ENCODE measurements at regions not wholly inside any gene's neighbourhood (a gene's known extent, or its start where the extent isn't known, plus 50 kb on each side); places are given as distances from the start of the nearest gene placed in this dataset.
A peak's percentile ranks its signal among the peaks of the same experiment; 100 is the strongest.

DNA sequence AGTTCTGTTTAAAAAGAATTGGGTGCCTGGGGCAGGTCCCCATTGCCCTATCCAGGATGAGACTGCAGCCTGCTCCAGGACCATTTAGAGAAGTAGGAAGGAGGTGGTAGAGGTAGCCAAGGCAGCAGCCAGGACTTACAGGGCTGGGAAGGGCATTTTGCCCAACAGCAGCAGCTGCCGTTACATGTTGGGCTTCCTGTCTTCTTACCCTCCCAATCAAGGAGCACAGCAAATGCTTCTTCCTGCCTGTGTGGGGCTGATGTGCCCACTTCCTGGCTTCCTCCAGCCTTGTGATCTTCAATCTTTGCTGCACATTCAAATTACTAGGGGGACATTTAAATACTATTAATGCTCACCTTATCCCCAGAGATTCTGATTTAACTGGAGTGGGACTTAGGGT is 112.0 kb downstream of the QPCT start:
- DNase-seq (ENCODE audit: insufficient read length): no peak
- no peak for TF ChIP-seq POLR2AphosphoS5 (IDR thresholded peaks at IDR 0.05; ENCODE audit: low read depth, low read length)
- TF ChIP-seq POLR2A (IDR thresholded peaks at IDR 0.05; ENCODE audit: low read depth, low read length): no peak
- TF ChIP-seq TAF1 (IDR thresholded peaks at IDR 0.05; ENCODE audit: borderline replicate concordance, low read depth, low read length): no peak
- FAIRE-seq: no peak

GRCh38 chr2:37457401-37457901 is 113.0 kb downstream of the QPCT start:
- DNase-seq (ENCODE audit: insufficient read length) (no peak), FAIRE-seq (no peak)
- TF ChIP-seq POLR2A (IDR thresholded peaks at IDR 0.05; ENCODE audit: low read depth, low read length) (no peak), POLR2AphosphoS5 (IDR thresholded peaks at IDR 0.05; ENCODE audit: low read depth, low read length) (no peak), TAF1 (IDR thresholded peaks at IDR 0.05; ENCODE audit: borderline replicate concordance, low read depth, low read length) (no peak)

- TF ChIP-seq POLR2A (IDR thresholded peaks at IDR 0.05; ENCODE audit: low read depth, low read length) (no peak), POLR2AphosphoS5 (IDR thresholded peaks at IDR 0.05; ENCODE audit: low read depth, low read length) (no peak), TAF1 (IDR thresholded peaks at IDR 0.05; ENCODE audit: borderline replicate concordance, low read depth, low read length) (no peak)
- no peak for DNase-seq (ENCODE audit: insufficient read length)
- FAIRE-seq: no peak
Measured at GRCh38 chr2:37458133-37458532, 113.7 kb downstream of the QPCT start.

- DNase-seq (ENCODE audit: insufficient read length): no peak
- no peak for TF ChIP-seq POLR2AphosphoS5 (IDR thresholded peaks at IDR 0.05; ENCODE audit: low read depth, low read length)
- TF ChIP-seq POLR2A (IDR thresholded peaks at IDR 0.05; ENCODE audit: low read depth, low read length): no peak
- no peak for TF ChIP-seq TAF1 (IDR thresholded peaks at IDR 0.05; ENCODE audit: borderline replicate concordance, low read depth, low read length)
- FAIRE-seq: no peak
Measured at GRCh38 chr2:37459095-37459981, 114.9 kb downstream of the QPCT start.

GRCh38 chr2:37460896-37461229 is 116.4 kb downstream of the QPCT start:
- FAIRE-seq: no peak
- TF ChIP-seq POLR2A (IDR thresholded peaks at IDR 0.05; ENCODE audit: low read depth, low read length) (no peak), POLR2AphosphoS5 (IDR thresholded peaks at IDR 0.05; ENCODE audit: low read depth, low read length) (no peak), TAF1 (IDR thresholded peaks at IDR 0.05; ENCODE audit: borderline replicate concordance, low read depth, low read length) (no peak)
- no peak for DNase-seq (ENCODE audit: insufficient read length)

GRCh38 chr2:37464067-37464466 is 119.6 kb downstream of the QPCT start:
- FAIRE-seq (no peak), DNase-seq (ENCODE audit: insufficient read length) (no peak)
- TF ChIP-seq TAF1 (IDR thresholded peaks at IDR 0.05; ENCODE audit: borderline replicate concordance, low read depth, low read length) (no peak), POLR2A (IDR thresholded peaks at IDR 0.05; ENCODE audit: low read depth, low read length) (no peak), POLR2AphosphoS5 (IDR thresholded peaks at IDR 0.05; ENCODE audit: low read depth, low read length) (no peak)

DNA sequence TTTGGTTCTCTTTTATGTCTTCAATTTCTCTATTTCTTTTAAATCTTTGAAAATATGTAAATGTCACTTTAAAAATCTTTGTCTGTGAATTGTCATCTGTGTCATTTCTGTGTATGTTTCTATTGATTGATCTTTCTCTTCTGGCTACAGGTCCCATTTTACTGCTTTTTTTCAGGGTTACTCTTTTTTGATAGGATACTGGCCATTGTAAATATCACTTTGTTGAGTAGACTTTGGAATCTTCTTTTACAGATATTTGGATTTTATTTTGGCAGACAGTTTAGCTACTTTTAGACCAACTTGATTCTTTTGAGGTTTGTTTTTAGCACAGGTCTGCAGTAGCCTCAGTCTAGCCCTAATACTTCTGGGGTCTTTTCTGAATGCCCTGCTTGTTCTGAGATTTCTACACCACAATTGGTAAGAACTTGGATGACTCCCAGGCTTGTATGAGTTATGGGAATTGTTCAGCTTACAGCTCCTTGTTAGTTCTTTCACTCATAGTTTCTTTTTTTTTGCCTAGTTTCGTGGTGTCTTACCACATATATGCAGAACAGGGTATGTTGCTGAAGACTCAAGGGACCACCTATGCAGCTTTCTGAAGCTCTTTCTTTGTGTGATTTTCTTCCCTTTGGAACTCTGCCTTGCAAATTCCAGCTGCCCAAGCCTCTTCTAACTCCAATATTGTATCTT is 122.2 kb downstream of the QPCT start:
- no peak for DNase-seq (ENCODE audit: insufficient read length)
- no peak for FAIRE-seq
- TF ChIP-seq TAF1 (IDR thresholded peaks at IDR 0.05; ENCODE audit: borderline replicate concordance, low read depth, low read length) (no peak), POLR2A (IDR thresholded peaks at IDR 0.05; ENCODE audit: low read depth, low read length) (no peak), POLR2AphosphoS5 (IDR thresholded peaks at IDR 0.05; ENCODE audit: low read depth, low read length) (no peak)

DNA sequence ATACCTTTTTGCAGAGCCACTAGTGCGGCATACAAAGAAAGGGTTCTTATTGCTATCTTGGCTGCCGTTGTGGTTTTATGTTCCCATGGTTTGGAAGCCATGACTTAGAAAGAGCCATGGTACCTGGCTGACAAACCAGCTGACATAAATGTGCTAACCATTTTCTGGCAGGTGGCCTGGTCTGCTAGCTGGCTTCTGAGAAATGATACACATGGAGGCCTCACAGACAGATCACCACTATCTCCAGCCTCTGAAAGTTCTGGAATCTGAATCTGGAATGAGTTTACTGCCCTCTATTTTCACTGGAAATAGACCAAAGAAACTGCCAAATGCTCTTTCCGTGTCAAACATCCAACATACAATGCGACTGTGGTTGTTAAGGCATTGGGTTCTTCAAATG is 123.7 kb downstream of the QPCT start:
- TF ChIP-seq TAF1 (IDR thresholded peaks at IDR 0.05; ENCODE audit: borderline replicate concordance, low read depth, low read length): no peak
- TF ChIP-seq POLR2AphosphoS5 (IDR thresholded peaks at IDR 0.05; ENCODE audit: low read depth, low read length): no peak
- TF ChIP-seq POLR2A (IDR thresholded peaks at IDR 0.05; ENCODE audit: low read depth, low read length): no peak
- FAIRE-seq (no peak), DNase-seq (ENCODE audit: insufficient read length) (no peak)

DNA sequence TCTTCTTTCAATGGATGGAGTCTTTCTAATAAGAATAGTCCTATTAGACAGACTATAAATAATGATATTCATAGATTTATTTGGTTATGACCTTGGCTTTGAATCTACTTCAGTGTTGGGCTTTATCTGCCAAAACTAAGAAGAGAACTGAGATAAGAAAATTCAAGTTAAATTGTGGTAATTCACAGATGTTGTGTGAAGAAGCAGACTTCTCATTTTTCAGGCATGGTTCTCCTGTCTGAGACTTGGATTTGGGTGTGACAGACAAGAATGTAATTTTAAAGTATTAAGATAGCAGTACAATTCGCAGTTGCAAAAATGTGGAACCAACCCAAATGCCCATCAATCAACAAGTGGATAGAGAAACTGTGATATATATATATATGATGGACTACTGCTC is 124.7 kb downstream of the QPCT start:
- no peak for TF ChIP-seq TAF1 (IDR thresholded peaks at IDR 0.05; ENCODE audit: borderline replicate concordance, low read depth, low read length)
- no peak for TF ChIP-seq POLR2A (IDR thresholded peaks at IDR 0.05; ENCODE audit: low read depth, low read length)
- no peak for TF ChIP-seq POLR2AphosphoS5 (IDR thresholded peaks at IDR 0.05; ENCODE audit: low read depth, low read length)
- DNase-seq (ENCODE audit: insufficient read length) (no peak), FAIRE-seq (no peak)

DNA sequence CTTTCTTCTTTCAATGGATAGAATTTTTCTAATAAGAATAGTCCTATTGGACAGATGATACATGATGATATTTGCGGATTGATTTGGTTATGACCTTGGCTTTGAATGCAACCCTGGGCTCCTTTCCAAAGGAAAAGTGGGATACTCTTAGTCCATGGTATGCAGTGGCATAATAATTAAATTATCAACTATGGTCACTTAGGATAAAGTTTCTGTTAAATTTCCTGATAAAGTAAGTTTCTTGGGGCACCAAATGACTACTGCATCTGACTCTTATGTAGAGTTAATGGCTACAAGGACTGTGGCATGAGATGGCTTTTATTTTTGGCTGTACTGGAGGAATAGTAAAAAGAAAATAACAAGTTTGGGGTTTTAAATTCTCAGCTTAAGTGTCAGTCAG is 126.7 kb downstream of the QPCT start:
- no peak for TF ChIP-seq POLR2AphosphoS5 (IDR thresholded peaks at IDR 0.05; ENCODE audit: low read depth, low read length)
- TF ChIP-seq POLR2A (IDR thresholded peaks at IDR 0.05; ENCODE audit: low read depth, low read length): no peak
- no peak for TF ChIP-seq TAF1 (IDR thresholded peaks at IDR 0.05; ENCODE audit: borderline replicate concordance, low read depth, low read length)
- DNase-seq (ENCODE audit: insufficient read length) (no peak), FAIRE-seq (no peak)

- peak; percentile 5 for FAIRE-seq
- DNase-seq (ENCODE audit: insufficient read length): no peak
- TF ChIP-seq POLR2AphosphoS5 (IDR thresholded peaks at IDR 0.05; ENCODE audit: low read depth, low read length) (no peak), POLR2A (IDR thresholded peaks at IDR 0.05; ENCODE audit: low read depth, low read length) (no peak), TAF1 (IDR thresholded peaks at IDR 0.05; ENCODE audit: borderline replicate concordance, low read depth, low read length) (no peak)
Measured at GRCh38 chr2:37471994-37472393, 127.6 kb downstream of the QPCT start.

- FAIRE-seq: no peak
- TF ChIP-seq TAF1 (IDR thresholded peaks at IDR 0.05; ENCODE audit: borderline replicate concordance, low read depth, low read length) (no peak), POLR2AphosphoS5 (IDR thresholded peaks at IDR 0.05; ENCODE audit: low read depth, low read length) (no peak), POLR2A (IDR thresholded peaks at IDR 0.05; ENCODE audit: low read depth, low read length) (no peak)
- DNase-seq (ENCODE audit: insufficient read length): no peak
Measured at GRCh38 chr2:37472959-37473358, 128.5 kb downstream of the QPCT start.
